Thoracic aorta (tissue), 2 donors: ENCODE measurements at regions not wholly inside any gene's neighbourhood (a gene's known extent, or its start where the extent isn't known, plus 50 kb on each side); places are given as distances from the start of the nearest gene placed in this dataset.

Experiments
- ATAC-seq: fragments of 150-250 bp; one replicate; pipeline ENCODE4 v1.8.0; 2017; ENCODE audit warnings: low read depth; ENCODE audit not compliant: insufficient number of reproducible peaks, low FRiP score
- DNase-seq: peaks from one replicate; pipeline ENCODE4 v3.0.0-alpha.2; 2020; ENCODE audit warnings: low spot score
- H3K27ac ChIP-seq, 2 donors: fragments of 200-600 bp; sonication (generic); 1 replicate in 1 of 2; 2 replicates in 1 of 2; pipeline ENCODE4 v1.5.1; 2016; ENCODE audit warnings: mild to moderate bottlenecking in 2 of 2, moderate library complexity in 2 of 2
- H3K27me3 ChIP-seq: fragments of 200-600 bp; sonication (generic); replicated peaks from 2 replicates; pipeline ENCODE4 v1.6.0; 2016; ENCODE audit warnings: mild to moderate bottlenecking; ENCODE audit not compliant: insufficient read depth
- H3K36me3 ChIP-seq: fragments of 200-600 bp; sonication (generic); one replicate; pipeline ENCODE4 v1.5.1; 2016
- H3K4me1 ChIP-seq, 2 donors: fragments of 200-600 bp; sonication (generic); 1 replicate in 1 of 2; 2 replicates in 1 of 2; pipeline versions ENCODE4 v1.5.1 to v1.6.0; 2016; ENCODE audit warnings: low read depth in 2 of 2, mild to moderate bottlenecking in 1 of 2; ENCODE audit not compliant: control insufficient read depth in 1 of 2
- H3K4me3 ChIP-seq: fragments of 200-600 bp; sonication (generic); 2 replicates; pipeline ENCODE4 v1.5.1; 2016; ENCODE audit warnings: mild to moderate bottlenecking
- H3K9me3 ChIP-seq: fragments of 200-600 bp; sonication (generic); 2 replicates; pipeline ENCODE4 v1.5.1; 2016
- CTCF ChIP-seq: fragments of 200-600 bp; sonication (generic); IDR thresholded peaks from one replicate; pipeline ENCODE4 v1.5.1; 2019; ENCODE audit warnings: antibody characterized with exemption

- TF ChIP-seq CTCF: no peak
- no peaks in the 10 kb centered on the region for H3K27me3 ChIP-seq
Measured at GRCh38 chr14:94685166-94685581, 73.0 kb downstream of the SERPINA3 start.

DNA sequence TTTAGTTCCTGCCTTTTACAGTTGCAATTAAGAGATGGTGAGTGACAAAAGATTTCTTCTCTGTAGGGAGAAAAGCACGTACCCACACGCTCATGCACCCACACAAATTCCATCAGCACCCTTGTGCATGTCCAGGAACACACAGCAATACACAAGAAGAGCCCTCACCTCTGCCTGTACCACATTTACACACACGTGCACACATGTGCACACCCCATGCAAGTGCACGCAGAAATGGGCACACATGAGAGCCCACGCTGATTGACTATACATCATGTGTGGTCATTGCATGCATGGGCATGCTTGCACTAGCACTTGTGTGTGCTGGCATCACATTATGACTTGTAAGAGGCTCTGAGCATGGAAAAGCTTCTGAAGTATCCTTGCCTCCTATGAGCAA is 70.5 kb downstream of the SERPINA3 start:
- Histone ChIP-seq H3K4me3 (no peak overlapping the region), H3K4me1 (no peaks in the 10 kb centered on the region), H3K27me3 (no peaks in the 10 kb centered on the region), H3K36me3 (no peaks in the 10 kb centered on the region), H3K27ac (no peak overlapping the region), H3K9me3 (no peaks in the 10 kb centered on the region)
- DNase-seq: no peak
- ATAC-seq: no peak
- TF ChIP-seq CTCF: no peak

More at GRCh38 chr14:94685166-94685581, 73.0 kb downstream of the SERPINA3 start:
- ATAC-seq: no peak
- Histone ChIP-seq H3K4me3 (no peak overlapping the region), H3K36me3 (no peaks in the 10 kb centered on the region), H3K27ac (no peak overlapping the region), H3K9me3 (no peaks in the 10 kb centered on the region), H3K4me1 (no peaks in the 10 kb centered on the region)
- no peak for DNase-seq

DNA sequence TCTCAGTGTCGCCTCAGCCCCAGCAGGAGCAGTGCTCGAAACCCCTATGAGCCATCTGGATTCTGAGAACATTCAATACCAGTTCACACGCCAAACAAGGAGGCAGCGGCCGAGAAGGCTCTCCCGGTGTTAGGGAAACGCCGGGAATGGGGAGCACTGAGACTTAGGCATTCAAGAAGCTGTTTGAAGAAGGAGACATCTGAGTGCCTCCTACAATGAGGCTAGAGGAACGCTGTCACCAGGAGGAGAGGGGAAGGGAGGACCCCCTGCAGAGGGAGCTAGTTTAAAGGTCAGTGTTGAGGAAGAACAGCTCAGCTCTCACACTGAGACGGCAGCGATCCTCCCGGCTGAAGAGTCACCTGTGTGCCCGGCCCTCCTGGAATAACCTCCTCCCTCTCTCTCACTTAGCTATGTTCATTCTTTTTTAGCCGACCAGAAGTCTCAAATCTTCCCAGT is 69.9 kb downstream of the SERPINA3 start:
- H3K4me1 ChIP-seq: no peaks in the 10 kb centered on the region
- no peak overlapping the region for H3K27ac ChIP-seq
- no peak for TF ChIP-seq CTCF
- no peak overlapping the region for H3K4me3 ChIP-seq
- DNase-seq: no peak
- no peaks in the 10 kb centered on the region for H3K36me3 ChIP-seq
- H3K27me3 ChIP-seq: no peaks in the 10 kb centered on the region
- H3K9me3 ChIP-seq: no peaks in the 10 kb centered on the region
- ATAC-seq: no peak

DNA sequence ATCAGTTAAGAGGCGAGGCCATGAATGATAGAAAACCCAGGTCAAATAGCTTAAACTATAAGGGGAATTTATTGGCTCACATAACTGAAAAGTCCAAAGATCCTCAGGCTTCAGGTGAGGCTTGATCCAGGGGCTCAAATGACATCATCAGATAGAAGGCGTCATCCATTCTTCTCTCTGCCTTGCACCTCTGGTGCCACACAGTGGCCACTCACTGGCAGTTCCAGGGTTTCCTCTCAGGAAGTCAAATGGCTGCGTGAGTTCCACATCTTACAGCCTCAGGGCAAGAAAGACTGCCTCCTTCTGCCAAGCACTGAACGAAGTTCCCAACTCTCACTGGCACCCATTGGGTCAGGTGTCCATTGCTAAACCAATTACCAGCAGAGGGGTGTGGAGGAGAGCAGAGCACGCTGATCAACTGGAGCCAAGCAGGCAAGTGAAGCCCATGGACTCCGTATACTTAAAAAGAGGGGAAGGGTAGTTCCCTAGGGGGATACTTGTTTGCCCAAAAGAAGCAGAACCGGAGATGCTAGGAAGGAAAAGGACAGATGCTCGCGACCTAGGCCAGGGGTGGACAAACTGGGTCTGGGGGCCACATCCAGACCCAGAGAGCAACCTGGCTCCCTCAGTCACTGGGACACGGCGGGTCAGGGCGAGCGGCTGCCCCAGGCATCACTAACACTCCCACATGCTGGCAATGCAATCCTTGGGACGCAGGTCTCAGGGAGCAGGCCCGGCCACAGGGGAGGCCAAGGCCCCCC is 69.3 kb downstream of the SERPINA3 start:
- Histone ChIP-seq H3K36me3 (no peaks in the 10 kb centered on the region), H3K27ac (no peak overlapping the region), H3K27me3 (no peaks in the 10 kb centered on the region), H3K4me3 (no peak overlapping the region), H3K9me3 (no peaks in the 10 kb centered on the region), H3K4me1 (no peaks in the 10 kb centered on the region)
- DNase-seq (no peak), ATAC-seq (no peak)
- peak; percentile 25 for TF ChIP-seq CTCF

DNA sequence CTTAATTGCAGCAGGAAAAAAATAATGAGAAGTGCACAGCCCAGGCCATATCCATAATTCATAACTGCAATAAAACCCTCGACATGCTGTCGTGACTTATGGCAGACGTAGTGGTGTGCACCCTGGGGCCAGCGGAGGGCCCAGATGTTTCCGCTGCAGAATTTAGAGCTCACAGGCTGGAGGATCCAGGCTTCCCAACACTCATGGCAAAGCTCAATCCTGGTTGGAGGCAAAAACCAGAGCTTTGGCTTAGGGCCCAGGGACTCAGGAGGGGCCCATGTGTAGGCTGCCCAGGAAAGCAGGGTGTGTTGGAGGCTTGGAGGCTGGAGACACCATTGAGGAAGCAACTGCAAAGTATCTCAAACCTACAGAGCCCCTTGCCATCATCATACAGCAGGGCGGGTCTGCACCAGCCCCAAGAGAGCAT is 68.7 kb downstream of the SERPINA3 start:
- no peak for TF ChIP-seq CTCF
- DNase-seq: no peak
- Histone ChIP-seq H3K36me3 (no peaks in the 10 kb centered on the region), H3K27me3 (no peaks in the 10 kb centered on the region), H3K27ac (no peak overlapping the region), H3K4me1 (no peaks in the 10 kb centered on the region), H3K4me3 (no peak overlapping the region), H3K9me3 (no peaks in the 10 kb centered on the region)
- ATAC-seq: no peak
